ENCODE measurements at regions not wholly inside any gene's neighbourhood (a gene's known extent, or its start where the extent isn't known, plus 50 kb on each side); places are given as distances from the start of the nearest gene placed in this dataset.
"Not testable (repeated sequence)": the region's sequence is repeated elsewhere in the genome, so short reads cannot be mapped to it uniquely, and the experiment has no call there.

DNA sequence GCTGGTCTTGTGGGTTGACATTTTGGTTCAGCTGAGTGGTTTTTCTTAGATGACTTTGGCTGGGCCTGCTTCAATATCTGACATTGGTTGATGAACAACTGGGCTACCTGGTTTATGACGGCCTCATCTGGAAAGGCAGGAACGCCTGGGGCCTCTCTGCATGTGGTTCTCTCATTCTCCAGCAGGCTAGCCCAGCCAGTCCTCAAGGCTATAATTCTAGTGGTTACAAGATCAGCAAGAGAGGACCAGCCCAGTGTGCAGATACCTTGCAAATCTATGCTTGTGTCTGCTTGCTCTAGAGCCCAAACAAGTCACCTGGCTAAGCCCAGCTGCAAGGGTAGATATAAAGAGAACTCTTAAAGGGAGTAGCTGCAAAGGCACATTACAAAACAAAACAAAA, 214.2 kb upstream of the PUDP start:
- TF ChIP-seq POLR2A (IDR thresholded peaks at IDR 0.05; ENCODE audit: low read depth, low read length) = no peak
- TF ChIP-seq POLR2AphosphoS5 (IDR thresholded peaks at IDR 0.05; ENCODE audit: low read depth, low read length) = no peak
- TF ChIP-seq TAF1 (IDR thresholded peaks at IDR 0.05; ENCODE audit: borderline replicate concordance, low read depth, low read length) = no peak
- DNase-seq (ENCODE audit: insufficient read length) (no peak), FAIRE-seq (no peak)

DNA sequence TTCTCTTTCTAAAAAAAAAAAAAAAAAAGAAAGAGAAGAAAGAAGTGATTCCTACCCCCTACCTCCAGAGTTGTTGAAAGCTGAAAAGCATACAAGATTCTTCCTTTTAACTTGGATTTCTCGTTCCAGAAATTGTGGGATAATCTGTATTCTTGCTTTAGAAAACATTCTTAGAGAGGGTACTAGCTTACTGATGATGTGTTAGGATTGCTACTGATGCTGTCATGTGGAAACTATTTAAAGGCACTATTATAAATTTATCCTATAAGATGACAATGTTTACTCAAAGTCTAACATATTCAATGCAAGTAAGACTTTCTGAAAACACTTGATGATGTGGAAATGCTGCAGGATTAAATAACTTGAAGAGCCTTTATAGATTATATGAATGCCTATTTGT, 204.0 kb upstream of the PUDP start:
- DNase-seq (ENCODE audit: insufficient read length) = no peak
- no peak for TF ChIP-seq POLR2AphosphoS5 (IDR thresholded peaks at IDR 0.05; ENCODE audit: low read depth, low read length)
- TF ChIP-seq TAF1 (IDR thresholded peaks at IDR 0.05; ENCODE audit: borderline replicate concordance, low read depth, low read length) = no peak
- TF ChIP-seq POLR2A (IDR thresholded peaks at IDR 0.05; ENCODE audit: low read depth, low read length) = no peak
- FAIRE-seq = no peak

DNA sequence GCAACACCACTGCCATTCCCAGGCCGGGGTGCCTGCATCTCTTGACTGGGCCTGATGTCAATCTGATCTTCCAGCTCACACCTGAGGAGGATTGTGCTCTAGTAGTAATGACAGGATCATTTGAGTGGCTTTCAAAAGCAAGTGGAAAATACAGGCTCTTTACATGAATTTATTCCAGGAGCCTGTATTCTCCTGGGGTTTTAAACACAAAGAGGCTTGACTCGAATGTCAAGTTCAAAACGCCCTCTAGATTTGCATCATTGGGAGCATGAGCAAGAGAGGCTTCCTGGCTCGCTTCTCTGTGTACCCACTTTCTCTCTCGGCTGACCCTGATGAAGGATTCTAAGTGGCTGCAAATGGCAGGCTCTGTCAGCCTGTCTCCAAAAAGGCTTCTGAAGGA, 199.5 kb upstream of the PUDP start:
- no peak for FAIRE-seq
- TF ChIP-seq POLR2A (IDR thresholded peaks at IDR 0.05; ENCODE audit: low read depth, low read length) (no peak), POLR2AphosphoS5 (IDR thresholded peaks at IDR 0.05; ENCODE audit: low read depth, low read length) (no peak), TAF1 (IDR thresholded peaks at IDR 0.05; ENCODE audit: borderline replicate concordance, low read depth, low read length) (no peak)

DNA sequence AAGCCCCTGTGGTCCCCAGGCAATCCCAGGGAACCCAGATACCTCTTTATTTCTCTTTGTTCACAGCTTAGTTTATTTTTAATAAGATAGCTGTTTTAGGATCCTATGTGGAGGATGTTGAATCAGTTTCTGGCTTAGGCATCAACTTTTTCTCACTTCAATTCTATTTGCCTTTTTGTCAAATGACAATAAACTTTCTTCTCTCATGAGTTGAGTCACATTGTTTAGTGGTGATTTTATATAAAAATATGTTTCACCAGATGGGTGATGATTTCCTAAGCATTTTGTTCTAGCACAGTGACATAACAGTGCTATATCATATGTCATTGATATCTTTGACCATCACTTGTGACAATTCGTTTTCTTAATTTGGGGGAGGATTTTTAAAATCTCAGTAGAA, 198.1 kb upstream of the PUDP start:
- TF ChIP-seq POLR2A (IDR thresholded peaks at IDR 0.05; ENCODE audit: low read depth, low read length) (no peak), TAF1 (IDR thresholded peaks at IDR 0.05; ENCODE audit: borderline replicate concordance, low read depth, low read length) (no peak), POLR2AphosphoS5 (IDR thresholded peaks at IDR 0.05; ENCODE audit: low read depth, low read length) (no peak)
- DNase-seq (ENCODE audit: insufficient read length) (no peak), FAIRE-seq (no peak)

More for the DNA sequence above, 199.5 kb upstream of the PUDP start:
- no peak for DNase-seq (ENCODE audit: insufficient read length)

DNA sequence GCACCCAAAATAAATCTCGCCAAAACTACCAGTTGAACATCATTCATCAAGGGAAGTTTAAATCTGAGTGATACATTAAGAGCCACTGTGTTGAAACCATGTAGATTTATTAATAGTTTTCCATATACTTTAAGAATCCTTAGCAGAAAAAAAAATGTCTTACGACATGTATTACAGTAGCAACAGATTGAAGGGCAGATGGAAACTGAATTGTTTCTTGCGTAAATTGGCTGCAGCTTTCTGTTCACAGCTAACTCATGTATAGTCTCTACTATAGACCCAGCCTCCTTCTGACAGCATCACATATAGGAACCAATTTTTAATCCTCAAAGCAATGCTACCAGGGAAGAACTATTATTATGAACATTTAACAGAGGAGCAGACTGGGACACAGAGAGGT, 195.2 kb upstream of the PUDP start:
- FAIRE-seq = no peak
- TF ChIP-seq TAF1 (IDR thresholded peaks at IDR 0.05; ENCODE audit: borderline replicate concordance, low read depth, low read length) (no peak), POLR2AphosphoS5 (IDR thresholded peaks at IDR 0.05; ENCODE audit: low read depth, low read length) (no peak), POLR2A (IDR thresholded peaks at IDR 0.05; ENCODE audit: low read depth, low read length) (no peak)
- DNase-seq (ENCODE audit: insufficient read length) = no peak

DNA sequence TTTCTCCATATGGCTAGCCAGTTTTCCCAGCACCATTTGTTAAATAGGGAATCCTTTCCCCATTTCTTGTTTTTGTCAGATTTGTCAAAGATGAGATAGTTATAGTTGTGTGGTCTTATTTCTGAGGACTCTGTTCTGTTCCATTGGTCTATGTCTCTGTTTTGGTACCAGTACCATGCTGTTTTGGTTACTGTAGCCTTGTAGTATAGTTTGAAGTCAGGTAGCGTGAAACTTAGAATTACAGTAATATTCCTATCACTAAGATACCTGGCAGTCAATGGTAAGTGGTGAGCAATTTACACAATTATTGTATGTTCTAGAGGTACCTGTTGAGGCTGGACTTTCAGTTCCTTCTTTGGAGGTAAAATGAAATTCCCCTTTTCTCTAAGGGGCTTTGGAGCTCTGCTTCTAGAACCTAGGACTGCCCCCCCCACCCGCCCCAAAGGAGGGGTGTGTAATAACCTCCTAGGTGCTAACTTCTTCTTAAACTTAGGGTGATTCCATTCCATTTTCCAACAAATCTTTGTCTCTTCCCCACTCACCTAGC, 187.9 kb upstream of the PUDP start:
- not testable (repeated sequence) for FAIRE-seq; DNase-seq (ENCODE audit: insufficient read length)

DNA sequence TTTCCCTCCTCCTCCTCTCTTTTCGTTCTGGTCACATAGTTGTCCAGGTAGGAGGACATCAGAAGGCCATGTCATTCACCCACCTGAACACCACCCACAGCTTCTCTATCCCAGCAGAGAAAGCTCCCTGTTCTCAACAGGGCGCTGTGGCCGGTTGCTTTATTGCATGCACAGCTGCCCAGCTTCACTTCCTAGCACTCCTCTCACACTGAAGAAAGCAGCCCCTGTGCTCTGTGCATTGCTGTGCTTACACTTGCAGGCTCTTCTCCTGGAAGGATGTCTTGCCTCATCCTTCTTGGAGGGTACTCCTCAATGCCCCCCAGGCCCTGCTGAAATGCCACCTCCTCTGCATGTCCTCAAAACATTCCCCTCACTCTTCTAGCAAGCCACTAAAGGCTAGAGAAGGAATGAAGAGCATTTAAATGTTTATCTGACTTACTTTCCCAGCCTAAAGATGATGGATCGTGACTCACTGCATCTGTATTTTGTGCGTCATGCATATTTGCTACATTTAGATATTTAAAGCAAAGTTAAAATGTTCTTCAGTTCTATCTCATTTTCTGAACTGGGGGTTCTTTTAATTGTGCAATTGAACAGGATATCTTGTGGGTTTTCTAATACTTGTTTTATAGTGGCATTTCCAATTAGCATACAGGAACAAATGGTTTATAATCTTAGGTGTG, 186.4 kb upstream of the PUDP start:
- no peak for TF ChIP-seq POLR2A (IDR thresholded peaks at IDR 0.05; ENCODE audit: low read depth, low read length)
- DNase-seq (ENCODE audit: insufficient read length) = no peak
- FAIRE-seq = no peak

DNA sequence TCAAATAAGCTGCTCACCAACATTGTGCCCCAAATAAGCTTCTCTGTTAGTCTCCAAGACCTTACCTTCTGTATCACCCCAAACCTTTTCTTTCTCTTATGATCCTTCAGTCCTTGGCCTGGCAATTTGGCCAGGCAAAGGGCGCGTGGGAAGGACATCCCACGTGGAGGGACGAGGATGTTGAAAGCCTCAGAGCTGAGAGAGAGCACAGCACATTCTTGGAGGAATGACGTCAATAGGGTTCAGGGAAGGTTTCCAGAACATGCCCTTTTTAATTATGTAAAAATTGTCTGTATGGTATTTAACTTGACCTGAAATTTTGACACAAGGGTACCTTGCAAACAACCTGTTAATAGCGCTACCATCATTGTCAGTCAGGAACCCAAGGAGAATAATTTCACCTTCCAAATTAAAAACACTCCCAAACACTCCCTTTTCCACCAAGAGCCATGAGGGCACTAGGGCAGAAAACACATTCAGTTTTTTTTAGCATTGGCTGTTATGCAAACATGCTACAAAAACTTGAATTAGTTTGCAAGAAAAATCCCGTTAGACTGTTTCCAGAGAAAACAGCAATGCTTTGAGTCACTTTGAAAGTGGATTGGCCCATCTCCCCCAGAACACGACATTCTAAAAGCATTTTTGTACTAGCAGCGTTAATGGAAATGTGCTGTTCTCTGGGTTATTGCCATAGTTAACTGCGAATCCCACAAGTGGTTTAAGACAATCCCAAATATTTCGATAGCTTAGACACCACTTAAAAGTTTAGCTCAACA, 183.2 kb upstream of the PUDP start:
- FAIRE-seq (no peak), DNase-seq (ENCODE audit: insufficient read length) (no peak)
- TF ChIP-seq POLR2AphosphoS5 (IDR thresholded peaks at IDR 0.05; ENCODE audit: low read depth, low read length) (no peak), POLR2A (IDR thresholded peaks at IDR 0.05; ENCODE audit: low read depth, low read length) (no peak), TAF1 (IDR thresholded peaks at IDR 0.05; ENCODE audit: borderline replicate concordance, low read depth, low read length) (no peak)

DNA sequence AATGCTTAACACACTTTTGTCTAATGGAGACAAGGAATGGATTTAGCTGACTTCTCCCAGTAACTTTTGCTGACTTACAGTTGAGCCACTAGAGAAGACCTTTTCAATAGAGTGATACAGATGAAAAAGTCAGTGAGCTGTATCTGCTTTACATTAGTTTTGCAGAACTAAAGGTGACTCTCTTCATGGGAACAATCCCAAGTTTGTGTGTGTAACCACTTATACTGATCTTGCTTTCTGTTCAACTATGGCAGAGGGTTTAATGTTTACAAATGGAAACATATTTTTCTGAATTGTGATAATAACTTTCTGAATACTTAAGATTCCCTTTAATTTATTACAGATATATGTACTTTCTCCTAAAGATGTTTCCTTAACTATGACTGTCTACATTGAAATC, 182.6 kb upstream of the PUDP start:
- FAIRE-seq = no peak
- DNase-seq (ENCODE audit: insufficient read length) = no peak
- TF ChIP-seq POLR2A (IDR thresholded peaks at IDR 0.05; ENCODE audit: low read depth, low read length) (no peak), POLR2AphosphoS5 (IDR thresholded peaks at IDR 0.05; ENCODE audit: low read depth, low read length) (no peak), TAF1 (IDR thresholded peaks at IDR 0.05; ENCODE audit: borderline replicate concordance, low read depth, low read length) (no peak)

DNA sequence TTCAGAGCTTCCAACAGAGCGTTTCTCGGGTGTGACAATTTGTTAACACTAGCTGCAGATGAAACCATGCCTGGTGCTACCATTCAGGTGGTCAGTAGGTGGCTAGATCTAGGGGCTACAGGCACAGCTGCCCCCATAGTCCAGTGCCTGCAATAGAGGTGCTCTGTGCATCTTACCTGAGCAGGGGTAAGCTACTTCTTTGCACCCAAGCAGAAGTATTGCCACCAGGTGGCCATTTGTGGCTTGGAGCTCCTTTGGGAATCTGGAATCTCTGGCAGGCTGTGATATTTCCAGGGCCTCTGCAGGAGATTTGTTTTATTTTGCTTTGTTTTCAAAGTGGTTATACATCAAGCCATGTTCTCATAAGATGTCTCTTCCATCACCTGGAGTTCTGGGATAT, 170.7 kb upstream of the PUDP start:
- FAIRE-seq = no peak
- DNase-seq (ENCODE audit: insufficient read length) = no peak
- TF ChIP-seq POLR2AphosphoS5 (IDR thresholded peaks at IDR 0.05; ENCODE audit: low read depth, low read length) (no peak), TAF1 (IDR thresholded peaks at IDR 0.05; ENCODE audit: borderline replicate concordance, low read depth, low read length) (no peak)

DNA sequence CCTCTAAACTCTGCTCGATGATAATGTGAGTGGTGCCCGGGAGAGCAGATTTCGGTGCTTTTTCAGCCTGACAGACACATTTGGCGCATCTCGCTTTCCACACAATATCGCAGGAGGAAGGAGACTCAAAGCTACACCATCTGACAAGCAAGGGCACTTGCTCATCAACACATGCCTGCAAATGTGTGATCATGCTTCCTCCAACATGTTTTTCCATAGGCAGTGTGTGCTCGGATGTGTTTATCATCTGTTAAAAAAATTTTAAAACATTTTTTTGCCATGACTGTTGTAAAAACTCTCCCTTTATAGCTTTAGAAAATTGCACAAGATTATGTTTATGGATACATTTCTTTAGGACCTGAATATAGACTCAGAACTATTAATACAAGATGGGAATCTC, 170.3 kb upstream of the PUDP start:
- FAIRE-seq = no peak
- DNase-seq (ENCODE audit: insufficient read length) = no peak
- TF ChIP-seq POLR2AphosphoS5 (IDR thresholded peaks at IDR 0.05; ENCODE audit: low read depth, low read length) (no peak), TAF1 (IDR thresholded peaks at IDR 0.05; ENCODE audit: borderline replicate concordance, low read depth, low read length) (no peak), POLR2A (IDR thresholded peaks at IDR 0.05; ENCODE audit: low read depth, low read length) (no peak)

DNA sequence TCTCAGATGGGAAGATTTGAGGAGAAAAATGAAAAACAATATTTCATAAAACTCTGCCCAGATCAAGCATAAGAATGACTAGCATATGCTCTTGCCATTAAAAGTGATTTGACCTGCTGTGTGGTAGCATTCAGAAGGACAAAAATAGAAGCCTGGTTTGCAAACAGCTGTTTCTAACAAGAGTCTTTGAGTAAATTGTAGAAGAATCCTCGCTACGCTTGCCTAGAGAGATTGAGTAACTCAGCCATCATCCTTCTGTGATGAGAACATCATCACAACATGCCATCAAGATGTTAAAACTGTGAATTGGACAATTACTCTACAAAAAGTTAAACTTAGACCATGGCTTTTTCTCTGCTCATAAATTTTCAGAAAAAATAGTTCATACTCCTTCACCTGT, 168.9 kb upstream of the PUDP start:
- no peak for DNase-seq (ENCODE audit: insufficient read length)

More for the DNA sequence above, 168.9 kb upstream of the PUDP start:
- TF ChIP-seq POLR2AphosphoS5 (IDR thresholded peaks at IDR 0.05; ENCODE audit: low read depth, low read length) = no peak
- TF ChIP-seq POLR2A (IDR thresholded peaks at IDR 0.05; ENCODE audit: low read depth, low read length) = no peak
- TF ChIP-seq TAF1 (IDR thresholded peaks at IDR 0.05; ENCODE audit: borderline replicate concordance, low read depth, low read length) = no peak
- no peak for FAIRE-seq

All from GM12892 (cell line).